ENCODE measurements at regions not wholly inside any gene's neighbourhood (a gene's known extent, or its start where the extent isn't known, plus 50 kb on each side); places are given as distances from the start of the nearest gene placed in this dataset.
"Not testable (repeated sequence)": the region's sequence is repeated elsewhere in the genome, so short reads cannot be mapped to it uniquely, and the experiment has no call there.

DNA sequence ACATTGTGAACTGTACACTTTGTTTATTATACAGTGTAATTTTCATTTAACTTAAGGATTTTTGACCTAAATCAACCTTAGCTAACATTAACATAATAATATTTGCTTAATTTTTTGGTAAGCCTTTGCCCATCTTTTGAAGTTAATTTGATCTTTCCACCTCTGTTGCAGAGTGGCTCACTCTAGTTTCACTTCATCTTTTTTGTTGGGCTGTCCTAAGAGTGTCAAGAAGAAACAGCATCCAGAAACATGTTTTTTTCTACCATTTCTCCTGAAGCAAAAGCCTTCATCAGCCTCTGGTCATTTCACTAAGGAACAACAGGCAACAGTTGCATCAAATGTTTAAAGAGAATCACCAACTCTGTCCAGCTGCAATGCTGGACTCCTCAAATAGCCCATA lies 824.7 kb downstream of the REEP3 start:
- Histone ChIP-seq H3K27ac (no peak overlapping the region), H3K4me3 (ENCODE audit: low read depth, low read length) (no peak overlapping the region), H3K36me3 (replicated peaks) (no peaks in the 10 kb centered on the region), H3K27me3 (replicated peaks) (no peaks in the 10 kb centered on the region)
- DNase-seq, result no peak
- TF ChIP-seq, protein P1, sequence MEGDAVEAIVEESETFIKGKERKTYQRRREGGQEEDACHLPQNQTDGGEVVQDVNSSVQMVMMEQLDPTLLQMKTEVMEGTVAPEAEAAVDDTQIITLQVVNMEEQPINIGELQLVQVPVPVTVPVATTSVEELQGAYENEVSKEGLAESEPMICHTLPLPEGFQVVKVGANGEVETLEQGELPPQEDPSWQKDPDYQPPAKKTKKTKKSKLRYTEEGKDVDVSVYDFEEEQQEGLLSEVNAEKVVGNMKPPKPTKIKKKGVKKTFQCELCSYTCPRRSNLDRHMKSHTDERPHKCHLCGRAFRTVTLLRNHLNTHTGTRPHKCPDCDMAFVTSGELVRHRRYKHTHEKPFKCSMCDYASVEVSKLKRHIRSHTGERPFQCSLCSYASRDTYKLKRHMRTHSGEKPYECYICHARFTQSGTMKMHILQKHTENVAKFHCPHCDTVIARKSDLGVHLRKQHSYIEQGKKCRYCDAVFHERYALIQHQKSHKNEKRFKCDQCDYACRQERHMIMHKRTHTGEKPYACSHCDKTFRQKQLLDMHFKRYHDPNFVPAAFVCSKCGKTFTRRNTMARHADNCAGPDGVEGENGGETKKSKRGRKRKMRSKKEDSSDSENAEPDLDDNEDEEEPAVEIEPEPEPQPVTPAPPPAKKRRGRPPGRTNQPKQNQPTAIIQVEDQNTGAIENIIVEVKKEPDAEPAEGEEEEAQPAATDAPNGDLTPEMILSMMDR (IDR thresholded peaks at IDR 0.05; ENCODE audit: low read depth, low read length, missing control alignments), result no peak
- in situ Hi-C loops (cut with HindIII; ENCODE audit: low pct_ligation_motif_present, low sequenced_read_pairs), result no loop called here

DNA sequence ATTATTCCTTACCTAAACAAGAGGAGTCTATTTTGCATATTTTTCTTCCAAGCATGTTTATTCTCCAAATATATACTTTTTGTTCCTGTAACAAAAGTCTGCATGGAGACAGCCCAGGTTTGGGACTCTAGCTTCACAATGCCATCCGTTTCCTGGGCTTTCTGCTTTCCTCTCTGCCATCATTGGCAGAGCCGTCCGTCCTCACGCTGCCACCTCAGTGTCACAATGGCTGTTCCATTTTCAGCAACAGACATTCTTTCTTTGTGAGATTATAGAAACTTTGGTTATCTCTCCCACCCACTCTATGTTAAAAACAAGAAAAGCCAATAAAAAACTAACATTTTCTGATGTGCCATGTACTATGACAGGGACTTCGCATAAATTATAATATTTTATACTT lies 825.2 kb downstream of the REEP3 start:
- DNase-seq, result no peak
- in situ Hi-C loops (cut with HindIII; ENCODE audit: low pct_ligation_motif_present, low sequenced_read_pairs), result no loop called here
- no peaks in the 10 kb centered on the region for H3K27me3 ChIP-seq (replicated peaks)
- TF ChIP-seq, protein P1 (IDR thresholded peaks at IDR 0.05; ENCODE audit: low read depth, low read length, missing control alignments), result no peak
- no peaks in the 10 kb centered on the region for H3K36me3 ChIP-seq (replicated peaks)
- no peak overlapping the region for H3K4me3 ChIP-seq (ENCODE audit: low read depth, low read length)
- no peak overlapping the region for H3K27ac ChIP-seq

DNA sequence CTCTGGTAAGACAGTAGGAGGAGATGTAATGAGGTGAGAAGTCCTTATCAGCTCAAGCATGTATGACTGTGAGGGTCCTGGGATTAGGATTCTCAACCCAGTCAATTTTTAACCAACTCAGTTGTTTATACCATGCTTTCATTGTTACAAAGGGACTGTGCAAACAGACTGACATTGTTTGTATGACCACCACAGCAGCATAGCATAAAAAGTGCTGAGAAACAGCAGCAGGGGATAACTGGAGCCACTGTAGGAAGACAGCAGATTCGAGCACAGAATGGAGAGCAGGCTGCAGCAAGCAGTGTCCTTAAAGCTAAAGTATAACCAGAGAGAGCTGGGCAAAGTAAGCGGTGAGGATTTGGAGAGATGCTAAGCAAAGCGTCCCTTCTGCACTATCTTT lies 829.5 kb downstream of the REEP3 start:
- DNase-seq, result no peak
- Histone ChIP-seq H3K27ac (no peak overlapping the region), H3K36me3 (replicated peaks) (no peaks in the 10 kb centered on the region), H3K4me3 (ENCODE audit: low read depth, low read length) (no peak overlapping the region), H3K27me3 (replicated peaks) (no peaks in the 10 kb centered on the region)
- in situ Hi-C loops (cut with HindIII; ENCODE audit: low pct_ligation_motif_present, low sequenced_read_pairs), result no loop called here
- TF ChIP-seq, protein P1 (IDR thresholded peaks at IDR 0.05; ENCODE audit: low read depth, low read length, missing control alignments), result no peak

DNA sequence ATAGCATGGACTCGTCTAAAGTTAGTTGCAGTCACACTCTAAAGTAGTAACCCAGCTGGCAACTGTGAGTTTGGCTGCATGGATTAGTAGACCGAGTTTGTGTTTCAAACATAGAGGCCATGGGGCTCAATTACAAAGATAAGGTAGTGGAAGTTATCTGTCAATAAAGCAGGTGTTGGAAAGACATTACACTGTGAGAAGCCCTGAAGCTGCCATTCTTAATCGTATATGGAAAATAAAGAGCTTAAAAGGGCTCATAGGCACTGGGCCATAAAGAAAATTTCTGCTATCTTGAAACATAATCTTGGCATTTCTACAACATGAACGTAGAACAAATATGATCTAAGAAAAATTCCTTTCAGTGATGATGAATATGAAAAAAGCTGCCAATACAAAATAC lies 837.7 kb downstream of the REEP3 start:
- Histone ChIP-seq H3K27ac (no peak overlapping the region), H3K4me3 (ENCODE audit: low read depth, low read length) (no peak overlapping the region), H3K36me3 (replicated peaks) (no peaks in the 10 kb centered on the region), H3K27me3 (replicated peaks) (no peaks in the 10 kb centered on the region)
- in situ Hi-C loops (cut with HindIII; ENCODE audit: low pct_ligation_motif_present, low sequenced_read_pairs), result no loop called here
- DNase-seq, result no peak
- TF ChIP-seq, protein P1 (IDR thresholded peaks at IDR 0.05; ENCODE audit: low read depth, low read length, missing control alignments), result no peak

DNA sequence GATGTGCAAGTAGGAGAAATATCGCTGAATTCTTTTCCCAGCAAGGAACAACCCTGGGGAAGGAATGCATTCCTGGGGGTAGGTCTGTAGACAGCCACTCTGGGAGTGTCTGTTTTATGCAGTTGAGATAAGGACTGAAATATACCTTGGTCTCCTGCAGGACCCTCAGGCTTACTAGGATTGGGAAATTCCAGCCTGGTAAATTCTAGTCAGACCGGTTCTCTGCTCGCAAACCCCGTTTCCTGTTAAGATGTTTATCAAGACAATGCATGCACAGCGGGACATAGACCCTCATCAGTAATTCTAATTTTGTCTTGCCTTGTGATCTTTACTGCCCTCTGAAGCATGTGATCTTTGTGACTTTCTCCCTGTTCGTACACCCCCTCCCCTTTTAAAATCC lies 839.0 kb downstream of the REEP3 start:
- H3K27me3 ChIP-seq (replicated peaks); H3K36me3 ChIP-seq (replicated peaks); in situ Hi-C loops (cut with HindIII; ENCODE audit: low pct_ligation_motif_present, low sequenced_read_pairs): not testable (repeated sequence)

DNA sequence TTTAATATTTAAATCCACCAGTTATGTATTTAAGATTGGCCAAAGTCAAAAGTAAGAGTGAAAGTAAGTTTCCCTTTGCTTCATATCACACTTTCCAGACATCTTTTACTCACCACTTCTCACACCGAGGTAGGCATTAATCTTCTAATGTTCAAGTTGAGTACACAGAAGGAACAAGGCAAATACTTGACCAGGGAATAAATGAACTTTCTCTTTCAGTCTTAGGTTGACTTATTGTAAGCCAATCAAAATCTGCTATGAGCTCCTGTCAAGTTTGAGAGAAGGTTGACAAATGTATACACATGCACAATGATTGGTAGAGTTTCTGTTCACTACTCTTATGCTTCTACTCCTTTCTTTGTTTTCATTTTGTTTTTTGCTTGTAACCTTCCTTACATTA lies 842.5 kb downstream of the REEP3 start:
- TF ChIP-seq, protein P1 (IDR thresholded peaks at IDR 0.05; ENCODE audit: low read depth, low read length, missing control alignments), result no peak
- no peaks in the 10 kb centered on the region for H3K27me3 ChIP-seq (replicated peaks)
- in situ Hi-C loops (cut with HindIII; ENCODE audit: low pct_ligation_motif_present, low sequenced_read_pairs), result no loop called here

More for the DNA sequence above, 839.0 kb downstream of the REEP3 start:
- not testable (repeated sequence) for H3K4me3 ChIP-seq (ENCODE audit: low read depth, low read length); H3K27ac ChIP-seq; DNase-seq

More for the DNA sequence above, 842.5 kb downstream of the REEP3 start:
- H3K27ac ChIP-seq, result no peak overlapping the region
- DNase-seq, result no peak
- no peak overlapping the region for H3K4me3 ChIP-seq (ENCODE audit: low read depth, low read length)
- no peaks in the 10 kb centered on the region for H3K36me3 ChIP-seq (replicated peaks)
